Right cardiac atrium (tissue), 5 donors: ENCODE measurements at regions not wholly inside any gene's neighbourhood (a gene's known extent, or its start where the extent isn't known, plus 50 kb on each side); places are given as distances from the start of the nearest gene placed in this dataset.
A peak's percentile ranks its signal among the peaks of the same experiment; 100 is the strongest.

Source experiments
- ATAC-seq, 2 donors: fragments of 200-7000 bp; cut with Tn5 transposase; one replicate each; pipeline versions ENCODE4 v1.8.0 to v1.9.1; 2020; ENCODE audit warnings: moderate library complexity in 2 of 2, mild to moderate bottlenecking in 1 of 2
- DNase-seq, 3 donors: peaks; one replicate each; pipeline ENCODE4 v3.0.0-alpha.2; 2020
- H3K27ac ChIP-seq: one replicate; pipeline ENCODE4 v1.5.1; 2013; ENCODE audit warnings: mild to moderate bottlenecking, low read length, control low read depth, moderate library complexity
- H3K27me3 ChIP-seq: one replicate; pipeline ENCODE4 v1.6.1; 2013; ENCODE audit not compliant: control insufficient read depth, insufficient read depth
- H3K4me1 ChIP-seq: one replicate; pipeline ENCODE4 v1.6.1; 2013; ENCODE audit warnings: low read length; ENCODE audit not compliant: control insufficient read depth, insufficient read depth
- H3K4me3 ChIP-seq: one replicate; pipeline ENCODE4 v1.5.1; 2013; ENCODE audit warnings: low read length, control low read depth
- H3K9me3 ChIP-seq: one replicate; pipeline ENCODE4 v1.6.1; 2013; ENCODE audit warnings: low read length; ENCODE audit not compliant: control insufficient read depth
- WGBS: extraction: QIAGEN DNeasy Blood & Tissue Kit; methylation state at CpG from one replicate; pipeline ENCODE4 v1.1.7; 2013; 5-methylcytosine and 5-hydroxymethylcytosine counted together
- intact Hi-C, 4 donors: fragments of 100-400 bp; cut with DNase I; formaldehyde crosslinking; loops; one replicate each; pipeline versions ENCODE4 v1.11.0 to v1.14.0; 2022 to 2023
- donor health status: healthy with polysubstance abuse.
- donor health status: DM: no; HTN: yes; CAD: no.
- donor health status: DM: no; HTN: no; CAD: no.
- donor health status: DM: no; HTN: yes; CAD: no; lungs with severe emphysema.
- donor health status: DM: yes; HTN: yes; CAD: no.

DNA sequence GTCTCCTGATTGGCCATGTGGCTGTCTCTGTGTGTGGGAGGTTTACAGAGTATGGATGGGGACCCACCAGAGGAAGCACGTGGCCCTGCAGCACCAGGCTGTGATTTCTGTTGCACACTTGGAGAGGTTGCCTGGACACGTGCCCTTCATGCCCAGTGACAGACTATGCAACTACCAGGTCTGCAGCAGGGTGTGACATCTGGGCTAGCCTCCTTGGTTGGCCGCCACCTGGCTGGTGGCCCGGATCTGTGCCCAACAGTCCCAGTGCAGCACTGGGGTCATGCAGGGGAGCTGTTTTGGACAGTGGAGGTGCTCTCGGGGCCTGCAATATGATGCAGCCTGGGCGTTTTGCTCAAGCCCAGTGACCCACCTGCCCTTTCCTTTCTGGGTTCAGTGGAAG lies 212.5 kb downstream of the UBE3A start:
- 74% methylated on average over 6 of the region's 6 CpGs for WGBS
- DNase-seq (peak; percentile 14 to 65 (median 60)), ATAC-seq (peak; percentile 31 to 47)
- no peak overlapping the region for H3K4me3 ChIP-seq
- H3K9me3 ChIP-seq = no peaks in the 10 kb centered on the region
- H3K27ac ChIP-seq = no peak overlapping the region
- H3K27me3 ChIP-seq = no peaks in the 10 kb centered on the region
- no peaks in the 10 kb centered on the region for H3K4me1 ChIP-seq
- intact Hi-C loops = no loop called here

DNA sequence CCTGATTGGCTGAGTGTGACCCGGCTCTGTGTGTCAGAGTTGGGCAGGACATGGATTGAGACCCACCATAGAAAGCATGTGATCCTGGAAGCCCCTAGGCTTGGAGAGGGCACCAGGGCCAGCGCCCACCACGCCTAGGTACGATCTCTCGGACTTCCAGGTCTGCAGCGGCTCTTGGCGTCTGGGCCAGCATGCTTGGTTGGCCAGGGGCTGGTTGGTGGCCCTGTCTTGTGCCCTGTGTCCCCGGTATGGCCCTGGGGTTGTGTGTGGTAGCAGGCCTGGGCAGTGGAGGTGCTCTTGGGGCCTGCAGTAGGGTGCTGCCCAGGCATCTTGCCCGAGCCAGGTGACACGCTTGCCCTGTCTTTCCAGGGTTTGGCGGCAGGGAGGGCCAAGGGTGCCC lies 210.6 kb downstream of the UBE3A start:
- H3K4me3 ChIP-seq = no peak overlapping the region
- H3K27me3 ChIP-seq = no peaks in the 10 kb centered on the region
- no peak overlapping the region for H3K27ac ChIP-seq
- ATAC-seq = no peak
- intact Hi-C loops = no loop called here
- 90% methylated on average over 11 of the region's 11 CpGs for WGBS
- H3K4me1 ChIP-seq = no peaks in the 10 kb centered on the region
- H3K9me3 ChIP-seq = no peaks in the 10 kb centered on the region
- DNase-seq = no peak

DNA sequence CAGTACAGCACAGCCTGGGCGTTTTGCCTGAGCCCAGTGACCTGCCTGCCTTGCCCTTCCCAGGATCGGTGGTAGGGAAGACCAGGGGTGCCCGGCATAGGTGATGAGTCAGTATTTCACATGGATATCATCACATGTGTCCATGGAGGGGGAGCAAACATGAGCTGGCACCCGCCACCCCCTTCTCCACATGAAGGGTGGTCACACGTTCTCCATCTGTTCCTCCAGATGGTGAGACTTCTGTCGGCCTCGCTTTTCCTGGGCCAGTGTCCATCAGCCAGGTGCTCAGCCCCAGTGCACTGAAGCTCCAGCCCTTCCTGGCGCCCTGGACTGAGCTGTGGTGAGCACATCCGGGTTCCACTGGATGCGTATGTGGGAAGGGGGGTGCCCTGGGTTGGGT lies 208.4 kb downstream of the UBE3A start:
- intact Hi-C loops = no loop called here
- ATAC-seq = no peak
- H3K4me3 ChIP-seq = no peak overlapping the region

DNA sequence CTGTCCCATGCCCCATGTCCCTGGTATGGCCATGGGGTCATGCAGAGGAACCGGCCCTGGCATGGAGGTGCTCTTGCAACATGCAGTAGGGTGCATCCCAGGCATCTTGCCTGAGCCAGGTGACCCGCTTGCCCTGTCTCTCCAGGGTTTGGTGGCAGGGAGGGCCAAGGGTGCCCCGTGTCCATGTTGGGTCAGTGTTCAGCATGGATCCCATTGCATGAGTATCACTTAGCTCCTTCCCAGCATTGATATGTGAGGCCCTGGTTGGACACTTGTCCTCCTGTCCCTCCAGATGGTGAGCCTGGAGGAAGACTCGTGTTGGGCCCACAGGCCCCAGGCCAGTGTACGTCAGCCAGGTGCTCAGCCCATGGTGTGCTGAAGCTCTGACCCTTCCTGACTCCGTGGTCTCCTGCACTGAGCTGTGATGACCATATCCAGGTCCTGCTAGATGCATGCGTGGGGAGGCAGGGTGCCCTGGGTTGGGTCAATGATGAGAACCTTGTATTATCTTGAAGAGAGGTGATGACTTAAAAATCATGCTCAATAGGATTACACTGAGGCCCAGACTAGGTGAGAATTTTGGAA lies 205.0 kb downstream of the UBE3A start:
- peak in 2 of 3 donors; percentile 11 to 12 for DNase-seq
- 78% methylated on average over 7 of the region's 7 CpGs for WGBS
- intact Hi-C loops = no loop called here

More for the DNA sequence above, 208.4 kb downstream of the UBE3A start:
- Histone ChIP-seq H3K4me1 (no peaks in the 10 kb centered on the region), H3K9me3 (no peaks in the 10 kb centered on the region), H3K27ac (no peak overlapping the region), H3K27me3 (no peaks in the 10 kb centered on the region)
- 82% methylated on average over 10 of the region's 10 CpGs for WGBS
- no peak for DNase-seq

DNA sequence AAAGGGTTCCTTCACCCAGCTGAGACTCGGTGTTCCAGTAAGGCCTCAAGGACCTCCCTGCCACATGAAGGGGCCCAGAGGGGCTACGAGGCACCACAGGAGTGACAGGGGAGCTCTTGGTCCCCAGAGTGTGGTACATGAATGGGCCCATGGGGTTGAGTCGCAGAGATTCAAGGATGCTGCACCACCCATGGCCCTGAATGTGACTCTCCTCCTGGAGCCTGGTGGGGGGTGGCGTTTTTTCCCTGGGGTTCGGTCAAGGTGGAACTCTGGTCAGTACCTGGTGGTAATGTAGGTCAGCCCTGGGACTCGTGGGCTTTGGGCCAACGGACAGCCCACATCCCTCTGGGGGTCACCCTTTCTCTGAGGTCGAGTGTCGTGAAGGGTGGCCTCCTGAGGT lies 204.0 kb downstream of the UBE3A start:
- Histone ChIP-seq H3K4me3 (no peak overlapping the region), H3K9me3 (no peaks in the 10 kb centered on the region), H3K27me3 (no peaks in the 10 kb centered on the region), H3K4me1 (no peaks in the 10 kb centered on the region), H3K27ac (no peak overlapping the region)
- peak in 2 of 3 donors; percentile 16 to 26 for DNase-seq
- WGBS = 76% methylated on average over 9 of the region's 9 CpGs
- no peak for ATAC-seq
- intact Hi-C loops = no loop called here

More for the DNA sequence above, 205.0 kb downstream of the UBE3A start:
- no peak overlapping the region for H3K4me3 ChIP-seq
- no peaks in the 10 kb centered on the region for H3K4me1 ChIP-seq
- ATAC-seq = no peak
- no peak overlapping the region for H3K27ac ChIP-seq
- no peaks in the 10 kb centered on the region for H3K27me3 ChIP-seq
- H3K9me3 ChIP-seq = no peaks in the 10 kb centered on the region

DNA sequence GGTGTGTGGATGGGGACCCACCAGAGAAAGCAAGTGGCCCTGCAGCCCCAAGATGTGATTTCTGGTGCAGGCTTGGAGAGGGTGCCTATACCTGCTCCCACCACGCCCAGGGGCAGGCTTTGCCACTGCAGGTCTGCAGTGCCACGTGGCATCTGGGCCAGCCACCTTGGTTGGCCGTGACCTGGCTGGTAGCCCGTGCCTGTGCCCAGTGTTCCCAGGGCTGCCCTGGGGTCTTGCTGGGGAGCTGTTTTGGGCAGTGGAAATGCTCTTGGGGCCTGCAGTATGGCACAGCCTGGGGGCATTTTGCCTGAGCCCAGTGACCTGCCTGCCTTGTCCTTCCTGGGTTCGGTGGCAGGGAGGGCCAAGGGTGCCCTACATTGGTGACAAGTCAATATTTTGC lies 203.4 kb downstream of the UBE3A start:
- Histone ChIP-seq H3K4me1 (no peaks in the 10 kb centered on the region), H3K9me3 (no peaks in the 10 kb centered on the region), H3K27me3 (no peaks in the 10 kb centered on the region), H3K27ac (no peak overlapping the region), H3K4me3 (no peak overlapping the region)
- intact Hi-C loops = no loop called here
- 65% methylated on average over 5 of the region's 5 CpGs for WGBS
- no peak for ATAC-seq
- peak in 2 of 3 donors; percentile 10 to 35 for DNase-seq

DNA sequence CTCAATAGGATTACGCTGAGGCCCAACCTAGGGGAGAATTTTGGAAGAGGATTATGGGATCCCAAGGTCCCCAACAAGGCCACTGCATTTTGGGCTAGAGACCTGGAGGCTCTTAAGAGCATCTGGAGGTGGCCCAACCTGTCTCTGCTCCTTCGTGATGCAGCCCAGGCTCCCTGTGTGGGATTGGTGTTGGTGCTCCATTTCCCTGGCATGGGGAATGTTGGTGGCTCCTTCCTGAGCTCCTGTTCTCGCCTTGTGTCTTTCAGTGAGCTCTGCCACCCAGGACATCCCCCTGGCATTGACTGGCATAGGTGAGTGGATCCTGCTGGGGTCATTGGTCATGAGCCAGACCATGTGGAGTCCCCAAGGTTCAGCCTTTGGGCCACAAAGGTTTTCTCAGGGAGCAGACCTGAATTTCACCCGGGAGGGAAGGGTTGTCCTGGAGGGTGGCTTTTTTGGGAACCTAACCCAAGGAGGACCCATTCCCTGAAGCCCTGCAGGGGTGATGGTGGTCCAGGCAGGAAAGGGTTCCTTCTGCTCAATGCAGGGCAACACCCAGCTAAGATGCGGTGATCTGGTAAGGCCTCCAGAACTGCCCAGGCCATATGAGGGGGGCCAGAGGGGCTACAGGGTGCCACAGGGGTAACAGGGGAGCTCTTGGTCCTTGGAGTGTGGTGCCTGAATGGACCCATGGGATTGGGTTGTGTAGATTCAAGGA lies 202.5 kb downstream of the UBE3A start:
- H3K4me3 ChIP-seq = no peak overlapping the region
- no peaks in the 10 kb centered on the region for H3K27me3 ChIP-seq
- no peaks in the 10 kb centered on the region for H3K4me1 ChIP-seq
- DNase-seq = peak in 1 of 3 donors; percentile 10
- no peak for ATAC-seq
- H3K27ac ChIP-seq = no peak overlapping the region
- intact Hi-C loops = no loop called here
- no peaks in the 10 kb centered on the region for H3K9me3 ChIP-seq
- WGBS = 74% methylated on average over 5 of the region's 5 CpGs

DNA sequence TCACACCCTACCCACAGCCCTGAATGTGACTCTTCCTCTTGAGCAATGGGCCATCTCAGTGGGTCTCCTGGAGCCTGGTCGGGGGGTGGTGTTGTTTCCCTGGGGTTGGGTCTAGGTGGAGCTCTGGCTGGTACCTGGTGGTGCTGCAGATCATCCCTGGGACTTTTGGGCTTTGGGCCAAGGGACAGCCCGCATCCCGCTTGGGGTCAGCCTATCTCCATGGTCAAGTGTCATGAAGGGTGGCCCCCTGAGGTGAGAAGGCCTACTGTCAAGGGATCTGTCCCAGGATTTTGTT lies 202.0 kb downstream of the UBE3A start:
- Histone ChIP-seq H3K4me3 (no peak overlapping the region), H3K9me3 (no peaks in the 10 kb centered on the region), H3K27me3 (no peaks in the 10 kb centered on the region), H3K27ac (no peak overlapping the region), H3K4me1 (no peaks in the 10 kb centered on the region)
- DNase-seq (peak; percentile 3 to 18 (median 6)), ATAC-seq (no peak)
- intact Hi-C loops = no loop called here
- WGBS = 79% methylated on average over 3 of the region's 3 CpGs

DNA sequence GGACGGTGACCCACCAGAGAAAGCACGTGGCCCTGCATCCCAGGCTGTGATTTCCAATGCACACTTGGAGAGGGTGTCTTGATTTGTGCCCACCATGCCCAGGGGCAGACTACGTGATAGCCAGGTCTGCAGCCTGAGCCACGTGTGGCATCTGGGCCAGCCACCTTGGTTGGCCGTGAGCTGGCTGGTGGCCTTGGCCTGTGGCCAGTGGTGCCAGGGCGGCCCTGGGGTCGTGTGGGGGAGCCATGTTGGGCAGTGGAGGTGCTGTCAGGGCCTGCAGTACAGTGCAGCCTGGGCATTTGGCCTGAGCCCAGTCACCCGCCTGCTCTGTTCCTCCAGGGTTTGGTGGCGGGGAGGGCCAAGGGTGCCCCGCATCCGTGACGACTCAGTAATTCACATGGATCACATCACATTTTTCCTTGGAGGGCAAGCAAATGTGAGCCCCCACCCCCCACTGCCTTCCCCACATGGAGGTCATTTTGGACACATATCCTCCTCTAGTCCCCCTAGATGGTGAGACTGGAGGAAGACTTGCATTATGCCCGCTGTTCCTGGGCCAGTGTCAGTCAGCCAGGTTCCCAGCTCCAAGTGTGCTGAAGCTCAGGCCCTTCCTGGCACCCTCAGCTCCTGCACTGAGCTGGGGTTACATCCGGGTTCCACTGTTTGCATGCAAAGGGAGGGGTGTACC lies 201.4 kb downstream of the UBE3A start:
- Histone ChIP-seq H3K27me3 (no peaks in the 10 kb centered on the region), H3K9me3 (no peaks in the 10 kb centered on the region), H3K4me3 (no peak overlapping the region), H3K4me1 (no peaks in the 10 kb centered on the region), H3K27ac (no peak overlapping the region)
- DNase-seq (peak; percentile 2 to 48 (median 35)), ATAC-seq (no peak)
- 80% methylated on average over 14 of the region's 14 CpGs for WGBS
- intact Hi-C loops = no loop called here

DNA sequence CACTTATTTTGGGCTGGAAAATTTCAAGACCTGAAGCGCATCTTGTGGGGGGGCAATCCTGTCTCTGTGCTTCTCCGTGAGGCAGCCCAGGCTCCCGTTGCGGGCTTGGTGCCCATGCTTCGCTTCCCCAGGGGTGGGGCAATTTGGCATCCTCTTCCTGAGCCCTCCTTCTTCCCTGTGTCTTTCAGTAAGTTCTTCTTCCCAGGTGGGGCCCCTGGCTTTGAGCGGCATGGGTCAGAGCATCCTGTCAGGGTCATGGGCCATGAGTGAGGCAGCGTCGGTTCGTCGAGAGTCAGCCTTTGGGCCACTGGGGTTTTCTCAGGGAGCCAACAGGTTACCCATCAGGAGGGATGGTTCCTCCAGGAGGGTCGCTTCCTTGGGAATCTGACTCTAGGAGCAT lies 200.7 kb downstream of the UBE3A start:
- Histone ChIP-seq H3K4me3 (no peak overlapping the region), H3K27ac (no peak overlapping the region), H3K27me3 (no peaks in the 10 kb centered on the region), H3K4me1 (no peaks in the 10 kb centered on the region), H3K9me3 (no peaks in the 10 kb centered on the region)
- DNase-seq (peak; percentile 4 to 37 (median 6)), ATAC-seq (no peak)
- 91% methylated on average over 11 of the region's 11 CpGs for WGBS
- intact Hi-C loops = no loop called here

DNA sequence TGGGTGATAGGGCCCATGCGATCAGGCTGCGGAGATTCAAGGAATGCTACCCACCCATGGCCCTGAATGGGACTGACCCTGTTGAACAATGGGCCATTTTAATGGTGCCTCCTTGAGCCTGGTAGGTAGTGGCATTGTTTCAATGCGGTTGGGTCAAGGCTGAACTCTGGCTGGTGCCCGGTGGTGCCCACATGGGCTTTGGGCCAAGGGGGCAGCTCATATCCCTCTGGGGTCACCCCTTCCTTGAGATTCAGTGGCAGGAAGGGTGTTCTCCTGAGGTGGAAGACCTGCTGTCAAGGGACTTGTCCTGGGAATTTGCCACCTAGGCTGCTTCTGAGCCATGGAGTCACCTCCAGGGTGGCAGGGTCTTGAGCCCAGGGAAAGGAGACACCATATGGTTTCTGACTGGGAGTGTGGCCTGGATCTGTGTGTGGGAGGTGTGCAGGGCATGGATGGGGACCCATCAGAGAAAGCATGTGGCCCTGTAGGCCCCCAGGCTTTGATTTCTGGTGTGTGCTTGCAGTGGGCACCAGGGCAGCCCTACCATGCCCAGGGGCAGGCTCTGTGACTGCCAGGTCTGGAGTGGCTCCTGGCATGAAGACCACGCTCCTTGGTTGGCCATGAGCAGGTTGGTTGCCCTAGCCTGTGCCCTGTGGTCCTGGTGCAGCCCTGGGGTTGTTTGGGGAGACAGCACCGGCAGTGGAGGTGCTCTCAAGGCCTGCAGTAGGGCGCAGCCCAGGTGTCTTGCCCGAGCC lies 199.9 kb downstream of the UBE3A start:
- intact Hi-C loops = no loop called here

More for the DNA sequence above, 199.9 kb downstream of the UBE3A start:
- Histone ChIP-seq H3K9me3 (no peaks in the 10 kb centered on the region), H3K27ac (no peak overlapping the region), H3K4me1 (no peaks in the 10 kb centered on the region), H3K27me3 (no peaks in the 10 kb centered on the region), H3K4me3 (no peak overlapping the region)
- DNase-seq (peak; percentile 1 to 30 (median 22)), ATAC-seq (no peak)
- 83% methylated on average over 8 of the region's 8 CpGs for WGBS
